H9 (cell line): ENCODE measurements at regions not wholly inside any gene's neighbourhood (a gene's known extent, or its start where the extent isn't known, plus 50 kb on each side); places are given as distances from the start of the nearest gene placed in this dataset.

Experiments used
- DNase-seq: peaks from one replicate; pipeline ENCODE4 v3.0.0-alpha.2; 2017
- H2AFZ ChIP-seq: one replicate; pipeline ENCODE4 v1.6.1; 2013; ENCODE audit warnings: mild to moderate bottlenecking, low read length, control low read depth, moderate library complexity
- H2AK5ac ChIP-seq: 2 replicates; pipeline ENCODE4 v1.6.1; 2013; ENCODE audit warnings: low read length, control low read depth, mixed read lengths; ENCODE audit not compliant: insufficient read length
- H2BK120ac ChIP-seq: one replicate; pipeline ENCODE4 v1.6.1; 2013; ENCODE audit warnings: low read depth, mild to moderate bottlenecking, low read length, control low read depth, inconsistent platforms; ENCODE audit not compliant: poor library complexity, severe bottlenecking
- H2BK12ac ChIP-seq: 2 replicates; pipeline ENCODE4 v1.6.1; 2013; ENCODE audit warnings: low read length, control low read depth, mixed read lengths, low read depth; ENCODE audit not compliant: insufficient read length
- H2BK15ac ChIP-seq: 2 replicates; pipeline ENCODE4 v1.6.1; 2013; ENCODE audit warnings: low read depth, low read length, control low read depth
- H2BK20ac ChIP-seq: one replicate; pipeline ENCODE4 v1.6.1; 2013; ENCODE audit warnings: low read depth, mild to moderate bottlenecking, low read length, control low read depth, inconsistent platforms; ENCODE audit not compliant: poor library complexity, severe bottlenecking
- H2BK5ac ChIP-seq: 2 replicates; pipeline ENCODE4 v1.6.1; 2013; ENCODE audit warnings: low read length, control low read depth, mixed read lengths; ENCODE audit not compliant: insufficient read length
- H3K14ac ChIP-seq: 2 replicates; pipeline ENCODE4 v1.6.1; 2013; ENCODE audit warnings: low read length, control low read depth; ENCODE audit not compliant: insufficient read depth
- H3K18ac ChIP-seq: 2 replicates; pipeline ENCODE4 v1.6.1; 2013; ENCODE audit warnings: low read depth, mild to moderate bottlenecking, mixed read lengths, low read length, control low read depth; ENCODE audit not compliant: insufficient read length
- H3K23ac ChIP-seq: 2 replicates; pipeline ENCODE4 v1.6.1; 2013; ENCODE audit warnings: low read length, control low read depth, mixed read lengths, low read depth; ENCODE audit not compliant: insufficient read length
- H3K23me2 ChIP-seq: 2 replicates; pipeline ENCODE4 v1.6.1; 2013; ENCODE audit warnings: low read depth, mild to moderate bottlenecking, mixed read lengths, low read length, control low read depth; ENCODE audit not compliant: insufficient read length, poor library complexity, severe bottlenecking
- H3K27ac ChIP-seq: 2 replicates; pipeline ENCODE4 v1.5.1; 2013; ENCODE audit warnings: low read length, control low read depth, mixed read lengths, low read depth; ENCODE audit not compliant: insufficient read length
- H3K27me3 ChIP-seq: 2 replicates; pipeline ENCODE4 v1.6.1; 2013; ENCODE audit warnings: low read length, control low read depth, inconsistent platforms; ENCODE audit not compliant: insufficient read depth
- H3K4ac ChIP-seq: 2 replicates; pipeline ENCODE4 v1.6.1; 2013; ENCODE audit warnings: low read depth, mild to moderate bottlenecking, control low read depth, inconsistent platforms, low read length, moderate library complexity
- H3K4me1 ChIP-seq: 2 replicates; pipeline ENCODE4 v1.6.1; 2013; ENCODE audit warnings: low read length, control low read depth, inconsistent platforms; ENCODE audit not compliant: insufficient read depth
- H3K4me2 ChIP-seq: 2 replicates; pipeline ENCODE4 v1.6.1; 2013; ENCODE audit warnings: low read length, control low read depth, mixed read lengths; ENCODE audit not compliant: insufficient read length, insufficient read depth
- H3K56ac ChIP-seq: 2 replicates; pipeline ENCODE4 v1.6.1; 2013; ENCODE audit warnings: low read depth, mild to moderate bottlenecking, mixed read lengths, low read length, control low read depth; ENCODE audit not compliant: insufficient read length
- H3K79me1 ChIP-seq: 2 replicates; pipeline ENCODE4 v1.6.1; 2013; ENCODE audit warnings: low read depth, mild to moderate bottlenecking, moderate library complexity, low read length, control low read depth, inconsistent platforms; ENCODE audit not compliant: insufficient read depth, poor library complexity, severe bottlenecking
- H3K79me2 ChIP-seq: 2 replicates; pipeline ENCODE4 v1.6.1; 2013; ENCODE audit warnings: low read length, control low read depth, inconsistent platforms; ENCODE audit not compliant: insufficient read depth
- H3K9ac ChIP-seq: 2 replicates; pipeline ENCODE4 v1.6.1; 2013; ENCODE audit warnings: low read length, control low read depth, mixed read lengths; ENCODE audit not compliant: insufficient read length; ENCODE audit errors: extremely low read depth
- H3K9me3 ChIP-seq: one replicate; pipeline ENCODE4 v1.6.1; 2013; ENCODE audit warnings: low read depth, low read length, inconsistent platforms; ENCODE audit not compliant: control insufficient read depth
- H3T11ph ChIP-seq: one replicate; pipeline ENCODE4 v1.6.1; 2013; ENCODE audit warnings: mild to moderate bottlenecking, low read length, control low read depth, inconsistent platforms
- H4K20me1 ChIP-seq: one replicate; pipeline ENCODE4 v1.6.1; 2013; ENCODE audit not compliant: control insufficient read depth, insufficient read length, insufficient read depth
- H4K5ac ChIP-seq: 2 replicates; pipeline ENCODE4 v1.6.1; 2013; ENCODE audit warnings: low read depth, mild to moderate bottlenecking, mixed read lengths, low read length, control low read depth; ENCODE audit not compliant: insufficient read length
- H4K8ac ChIP-seq: replicated peaks from 2 replicates; pipeline ENCODE4 v1.6.1; 2013; ENCODE audit warnings: low read length, control low read depth, mixed read lengths, low read depth; ENCODE audit not compliant: insufficient read length
- H4K91ac ChIP-seq: 2 replicates; pipeline ENCODE4 v1.6.1; 2013; ENCODE audit warnings: low read depth, mild to moderate bottlenecking, moderate library complexity, mixed read lengths, low read length, control low read depth; ENCODE audit not compliant: insufficient read length
- H3K27ac Mint-ChIP-seq, 3 experiments: 2 replicates in 2 of 3; 3 replicates in 1 of 3; pipeline ENCODE4 v1.8.0; 2020 to 2021; ENCODE audit warnings: mixed read lengths in 3 of 3, mild to moderate bottlenecking in 1 of 3, moderate library complexity in 1 of 3
- H3K27me3 Mint-ChIP-seq: 2 replicates; pipeline ENCODE4 v1.8.0; 2021; ENCODE audit warnings: low read depth, mild to moderate bottlenecking, moderate library complexity, mixed read lengths
- H3K36me3 Mint-ChIP-seq, 3 experiments: 2 replicates in 2 of 3; 3 replicates in 1 of 3; pipeline ENCODE4 v1.8.0; 2020 to 2021; ENCODE audit warnings: low read depth in 3 of 3, mixed read lengths in 3 of 3; ENCODE audit not compliant: insufficient read depth in 1 of 3
- H3K4me1 Mint-ChIP-seq, 2 experiments: 2 replicates each; pipeline ENCODE4 v1.8.0; 2020; ENCODE audit warnings: mixed read lengths in 2 of 2
- H3K4me3 Mint-ChIP-seq, 2 experiments: 2 replicates in 1 of 2; 3 replicates in 1 of 2; pipeline ENCODE4 v1.8.0; 2020 to 2021; ENCODE audit warnings: mild to moderate bottlenecking in 2 of 2, mixed read lengths in 2 of 2, moderate library complexity in 1 of 2
- H3K9me3 Mint-ChIP-seq, 2 experiments: 2 replicates in 1 of 2; 3 replicates in 1 of 2; pipeline ENCODE4 v1.8.0; 2020; ENCODE audit warnings: mild to moderate bottlenecking in 2 of 2, mixed read lengths in 2 of 2, moderate library complexity in 1 of 2
- CTCF ChIP-seq: fragments of 200-600 bp; sonication (generic); conservative IDR thresholded peaks from 3 replicates; pipeline ENCODE4 v1.8.0; 2021; ENCODE audit warnings: antibody characterized with exemption, mild to moderate bottlenecking
- WGBS: extraction: QIAGEN DNeasy Blood & Tissue Kit; methylation state at CpG from one replicate; pipeline ENCODE4 v1.1.7; 2013; ENCODE audit warnings: missing lambda C conversion rate, low lambda C conversion rate, mixed read lengths; ENCODE audit not compliant: insufficient read length; ENCODE audit errors: extremely low coverage; 5-methylcytosine and 5-hydroxymethylcytosine counted together

- Histone ChIP-seq H3K9ac (no peak overlapping the region), H2AK5ac (no peak overlapping the region), H3K4ac (no peak overlapping the region), H2BK12ac (no peak overlapping the region), H3K14ac (no peak overlapping the region), H2BK5ac (no peak overlapping the region), H3K23ac (no peak overlapping the region), H4K8ac (no peak overlapping the region), H4K20me1 (no peaks in the 10 kb centered on the region), H3K4me2 (no peak overlapping the region), H3K4me1 (no peaks in the 10 kb centered on the region; the same call in 1 of the 2 replicates), H2AFZ (no peak overlapping the region), H2BK15ac (no peak overlapping the region), H3K79me1 (no peaks in the 10 kb centered on the region), H3K18ac (no peak overlapping the region), H3K79me2 (no peaks in the 10 kb centered on the region), H4K5ac (no peak overlapping the region), H3K27ac (no peak overlapping the region), H3K23me2 (no peaks in the 10 kb centered on the region), H3K9me3 (no peaks in the 10 kb centered on the region), H2BK120ac (no peak overlapping the region), H2BK20ac (no peak overlapping the region), H3T11ph (no peak overlapping the region), H3K56ac (no peak overlapping the region), H4K91ac (no peak overlapping the region), H3K27me3 (no peaks in the 10 kb centered on the region)
- Mint-ChIP-seq H3K36me3 (no peaks in the 10 kb centered on the region), H3K4me3 (no peak overlapping the region), H3K4me1 (peaks cover 4 to 5% of the 10 kb centered on the region in 2 experiments; a peak in 2 of 4 replicates), H3K27ac (no peak overlapping the region), H3K27me3 (peaks cover 6% of the 10 kb centered on the region), H3K9me3 (no peaks in the 10 kb centered on the region)
- DNase-seq = no peak
- WGBS = no CpG with 5 or more reads among the region's 2 CpGs
- no peak for TF ChIP-seq CTCF
Observed at GRCh38 chr17:72004011-72004427, 116.8 kb upstream of the SOX9 start.
